NCI-H524 (cell line): ENCODE measurements at regions not wholly inside any gene's neighbourhood (a gene's known extent, or its start where the extent isn't known, plus 50 kb on each side); places are given as distances from the start of the nearest gene placed in this dataset.

Experiments
- DNase-seq, 2 experiments: peaks; one replicate each; lab custom pipeline; 2025; lab: John Stamatoyannopoulos, UW

DNA sequence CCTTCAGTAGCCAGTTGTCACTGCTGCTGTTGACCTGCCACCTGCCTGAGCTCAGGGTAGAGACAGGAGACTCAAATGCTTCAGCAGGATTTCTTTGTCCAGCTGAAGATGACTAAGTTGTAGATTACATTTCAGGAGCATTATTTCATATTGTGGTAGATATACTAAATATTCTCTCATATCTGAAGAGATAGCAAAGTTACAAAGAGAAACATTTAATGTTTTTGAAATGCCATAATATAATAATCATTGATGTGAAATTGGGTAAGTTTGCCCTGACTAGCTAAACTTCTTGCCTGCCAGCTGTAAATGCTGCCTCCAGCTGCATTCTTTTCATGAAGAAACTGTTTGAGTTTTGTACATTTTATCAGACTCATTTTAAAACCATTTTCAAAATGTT, 247.6 kb upstream of the CNKSR2 start:
- no peak for DNase-seq

DNA sequence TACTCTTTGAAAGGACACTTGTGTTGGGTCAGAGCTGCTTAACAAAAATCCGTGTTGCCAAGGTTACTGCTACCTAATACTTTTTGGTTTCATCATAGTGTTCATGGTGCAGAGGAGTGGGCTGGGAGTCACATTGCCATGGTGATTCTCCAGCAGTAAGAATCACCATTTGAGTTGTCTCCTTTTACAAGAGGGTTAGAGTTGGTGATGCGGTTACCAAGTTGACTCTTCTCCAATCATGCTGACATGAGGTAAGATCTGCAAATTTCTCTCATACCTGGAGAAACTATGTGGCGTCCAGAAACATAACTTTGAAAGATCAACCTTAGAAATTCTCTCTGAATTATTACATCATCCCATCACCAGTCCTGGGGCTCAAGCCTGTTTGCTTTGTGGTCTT, 242.9 kb upstream of the CNKSR2 start:
- no peak for DNase-seq

DNA sequence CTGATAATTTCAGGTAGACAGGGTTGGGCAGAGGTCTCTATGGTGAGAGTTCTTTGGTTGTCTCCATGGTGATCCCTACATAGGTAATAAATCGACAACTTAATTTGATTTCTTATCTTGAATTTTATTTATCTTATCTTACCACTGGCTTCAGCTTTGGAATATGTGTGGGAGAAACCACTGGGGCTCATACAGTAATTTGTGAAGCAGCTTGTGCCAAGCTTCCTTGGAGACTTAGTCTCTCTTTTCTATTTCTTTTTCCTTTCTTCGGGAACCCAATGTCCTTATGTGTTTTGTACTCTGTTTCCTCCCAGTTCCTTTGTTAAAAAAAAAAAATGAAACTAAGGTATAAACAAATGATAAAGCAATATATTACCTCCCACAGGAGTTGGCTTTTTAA, 242.4 kb upstream of the CNKSR2 start:
- no peak for DNase-seq

DNA sequence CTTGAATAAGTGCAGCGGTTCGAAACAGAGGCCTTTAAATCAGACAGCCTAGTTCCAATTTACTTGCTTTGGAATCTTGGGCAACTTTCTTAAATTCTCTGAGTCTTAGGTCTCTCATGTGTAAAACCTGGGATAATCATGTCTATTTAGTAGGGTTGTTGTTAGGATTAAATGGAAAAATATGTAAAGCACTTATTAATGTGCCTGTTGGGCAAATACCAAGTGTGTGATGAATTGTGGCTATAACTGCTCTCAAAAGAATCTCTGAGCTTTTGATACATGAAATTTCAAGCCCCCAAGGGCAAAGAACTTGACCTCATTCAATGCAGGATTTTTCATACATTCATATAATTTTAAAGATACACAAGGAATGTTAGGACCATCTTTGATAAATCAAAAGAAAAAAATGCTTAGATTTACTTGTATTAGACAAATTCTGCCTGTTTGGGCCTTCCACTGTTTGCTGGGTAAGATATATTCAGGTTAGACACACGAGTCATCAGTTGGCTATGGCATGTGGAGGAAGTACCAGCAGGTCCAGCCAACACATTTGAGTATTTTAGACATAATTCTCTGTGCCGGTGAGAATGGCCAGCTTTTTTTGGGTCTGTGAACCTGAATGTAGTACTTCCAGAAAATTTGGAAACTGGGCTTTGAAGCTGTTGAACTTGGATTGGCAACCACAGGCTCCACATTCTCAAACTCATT, 241.4 kb upstream of the CNKSR2 start:
- no peak for DNase-seq

DNA sequence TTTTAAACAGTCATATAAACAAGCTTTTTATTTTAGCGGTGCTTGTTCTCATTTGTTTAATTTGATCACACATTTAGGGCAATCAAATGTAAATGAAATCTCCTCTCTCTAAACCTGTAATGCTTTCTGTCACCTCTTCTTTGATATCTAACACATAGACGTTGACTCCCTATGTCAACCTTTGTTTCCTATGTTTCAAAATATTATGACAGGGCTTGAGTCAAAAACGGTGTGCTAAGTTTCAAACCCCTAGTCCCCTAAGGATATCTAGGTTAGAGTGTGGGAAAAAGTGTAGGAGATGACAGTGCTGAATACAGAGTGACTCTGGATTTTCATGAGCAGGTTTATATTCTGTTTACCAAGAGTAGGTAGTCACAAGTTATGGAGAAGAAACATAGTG, 224.0 kb upstream of the CNKSR2 start:
- no peak for DNase-seq

DNA sequence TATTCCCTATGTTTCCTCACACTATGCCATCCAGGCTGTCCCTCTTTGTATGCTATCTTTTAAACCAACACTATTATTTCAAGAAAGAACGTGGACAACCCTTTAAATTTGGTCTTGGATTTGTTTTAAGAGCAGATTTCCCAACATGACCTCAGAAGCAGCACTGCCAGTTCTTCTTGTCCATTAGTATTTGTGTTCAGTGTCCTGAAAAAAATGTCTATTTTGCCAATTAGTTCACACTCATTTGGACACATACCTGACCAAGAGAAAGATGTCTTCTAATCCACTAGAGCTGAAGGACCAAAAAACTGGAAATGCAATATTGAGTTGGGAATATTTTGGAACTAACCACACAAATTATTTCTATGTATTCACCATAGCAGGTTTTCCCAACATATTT, 223.2 kb upstream of the CNKSR2 start:
- DNase-seq, result no peak

DNA sequence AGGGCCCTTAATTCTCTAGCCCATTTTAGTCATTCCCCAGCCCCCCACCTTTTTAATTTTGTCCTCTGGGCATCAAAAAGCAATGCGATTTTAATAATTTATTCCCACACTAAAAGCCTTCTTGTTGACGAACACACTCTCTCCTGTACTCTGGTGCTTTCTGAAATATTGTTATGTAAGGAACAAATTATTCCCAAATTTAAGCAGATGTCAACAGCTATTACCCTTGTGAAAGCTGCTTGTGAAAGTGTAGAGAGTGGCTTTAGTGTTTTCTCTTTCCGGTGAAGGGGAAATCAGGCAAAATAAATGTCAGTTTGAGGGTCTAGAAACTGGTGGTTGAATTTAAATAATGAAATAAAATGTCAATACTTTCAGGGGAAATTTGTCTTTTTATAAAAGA, 221.2 kb upstream of the CNKSR2 start:
- no peak for DNase-seq

DNA sequence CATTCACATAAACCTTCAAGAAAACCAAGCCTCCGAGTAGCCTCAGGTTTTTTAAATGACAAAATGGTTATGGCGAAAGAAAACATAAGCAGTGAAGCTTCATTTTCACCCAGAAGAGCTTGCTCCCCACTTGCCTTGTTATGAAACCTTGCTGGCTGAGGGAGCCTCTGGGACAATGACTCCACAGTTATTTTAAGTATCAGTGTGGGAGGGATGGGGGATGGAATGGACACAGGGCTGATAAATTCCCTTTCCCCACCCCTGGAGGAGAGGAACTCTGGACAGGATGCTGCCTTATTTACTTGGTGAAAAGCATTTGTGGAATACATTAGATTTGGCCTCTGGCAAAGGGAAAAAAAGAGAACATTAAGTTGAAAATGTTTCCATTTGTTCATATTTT, 220.7 kb upstream of the CNKSR2 start:
- DNase-seq, result no peak

DNA sequence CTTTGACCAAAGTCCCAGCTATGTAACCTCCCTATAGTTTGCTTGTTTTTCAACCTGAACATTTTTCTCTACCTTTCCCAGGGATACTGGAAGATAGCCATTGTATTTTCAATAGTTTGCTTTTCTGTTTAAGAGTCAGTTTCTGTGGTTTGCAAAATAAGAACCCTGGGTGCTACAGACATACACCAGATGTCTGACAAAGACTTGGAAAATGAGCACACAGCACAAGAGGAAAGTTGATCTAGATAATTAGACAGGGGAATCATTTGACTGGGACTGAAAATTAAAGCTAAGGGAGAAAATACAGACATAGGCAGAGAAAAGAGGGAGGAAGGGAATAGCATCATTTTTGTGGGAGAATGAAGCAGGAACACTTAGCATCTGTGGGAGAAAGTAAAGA, 218.3 kb upstream of the CNKSR2 start:
- peak in 1 of 2 experiments; percentile 2 for DNase-seq

DNA sequence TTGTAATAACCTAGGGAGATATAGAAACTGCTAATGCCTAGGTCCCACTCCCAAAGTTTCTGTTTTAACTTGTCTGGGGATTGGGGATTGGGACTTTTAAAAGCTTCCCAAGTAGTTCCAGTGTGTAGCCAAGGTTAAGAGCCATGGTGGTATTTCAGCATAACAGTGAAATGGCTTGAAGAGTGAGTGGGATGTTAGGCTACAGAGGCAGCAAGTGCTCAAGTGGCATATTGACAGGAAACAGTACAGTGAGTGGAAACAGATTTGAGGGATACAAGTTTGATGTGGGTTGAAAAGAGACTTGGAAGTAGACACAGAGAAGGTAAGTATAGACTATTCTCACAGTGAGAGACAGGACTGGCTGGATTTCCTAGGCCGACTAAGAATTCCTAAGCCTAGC, 217.6 kb upstream of the CNKSR2 start:
- no peak for DNase-seq

DNA sequence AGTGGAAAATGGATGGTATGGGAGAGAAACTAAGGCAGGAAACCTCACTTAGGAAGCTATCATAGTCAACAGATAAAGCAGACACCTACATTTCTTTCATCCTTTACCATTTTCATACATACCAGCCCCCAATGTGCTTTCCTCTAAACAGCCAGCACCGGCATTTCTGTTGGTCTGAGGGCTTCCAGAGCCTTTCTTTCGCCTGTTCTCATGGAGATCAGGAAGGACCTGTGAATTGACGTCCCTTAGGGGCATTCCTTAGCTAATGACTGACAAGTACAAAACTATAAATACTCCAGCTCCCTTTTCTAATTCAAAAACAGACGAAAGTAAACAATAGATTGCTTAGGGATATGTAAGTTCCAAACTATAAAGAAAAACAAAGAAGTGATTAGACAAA, 215.5 kb upstream of the CNKSR2 start:
- DNase-seq, result no peak

DNA sequence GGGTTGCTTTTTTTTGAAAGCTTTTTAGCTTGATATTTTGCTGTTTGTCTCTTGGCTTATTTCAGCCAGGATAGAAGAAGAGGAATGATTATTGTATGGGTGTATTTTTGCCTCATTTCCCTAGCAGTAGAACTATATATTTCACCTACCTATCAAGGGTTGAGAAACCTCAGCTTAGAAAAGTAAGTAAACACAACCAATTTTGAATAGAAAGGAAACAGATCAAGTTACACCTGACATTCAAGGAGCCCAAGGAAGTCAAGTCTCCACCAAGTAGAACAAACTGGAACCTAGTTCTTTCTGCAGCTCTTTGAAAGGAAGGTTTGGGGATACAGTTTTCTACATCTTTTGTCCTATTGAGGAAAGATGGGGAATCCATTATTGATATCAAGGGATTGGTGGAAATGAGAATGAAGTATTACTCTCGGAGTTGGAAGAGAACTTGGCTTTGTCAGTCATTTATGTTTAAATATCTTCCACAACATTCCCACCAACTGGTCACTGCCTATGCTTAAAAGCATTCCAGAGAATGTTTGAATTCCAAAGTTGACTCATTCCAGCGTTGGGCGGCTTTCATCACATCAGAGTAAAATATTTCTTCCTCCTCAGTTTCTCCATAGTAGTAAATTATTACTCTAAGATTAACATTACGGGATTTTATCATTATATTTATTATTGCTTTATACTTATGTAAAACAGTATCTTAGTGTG, 207.8 kb upstream of the CNKSR2 start:
- DNase-seq, result no peak

DNA sequence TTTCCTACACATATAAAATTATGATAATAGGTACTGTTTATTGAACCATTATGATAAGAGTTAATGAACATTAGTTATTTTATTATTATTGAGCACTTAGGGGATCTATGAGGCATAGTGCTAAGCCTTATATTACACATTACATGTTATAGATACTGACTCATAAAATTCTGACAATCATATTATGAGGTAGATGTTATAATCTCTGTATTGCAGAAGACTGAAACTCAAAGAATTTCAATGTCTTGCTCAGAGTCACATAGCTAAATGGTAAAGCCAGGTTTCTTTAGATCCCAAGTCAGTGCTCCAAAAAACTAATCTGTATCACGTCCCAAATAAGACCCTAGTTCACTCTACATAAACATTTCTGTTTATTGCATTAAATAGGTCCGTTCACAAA, 207.2 kb upstream of the CNKSR2 start:
- DNase-seq, result no peak

DNA sequence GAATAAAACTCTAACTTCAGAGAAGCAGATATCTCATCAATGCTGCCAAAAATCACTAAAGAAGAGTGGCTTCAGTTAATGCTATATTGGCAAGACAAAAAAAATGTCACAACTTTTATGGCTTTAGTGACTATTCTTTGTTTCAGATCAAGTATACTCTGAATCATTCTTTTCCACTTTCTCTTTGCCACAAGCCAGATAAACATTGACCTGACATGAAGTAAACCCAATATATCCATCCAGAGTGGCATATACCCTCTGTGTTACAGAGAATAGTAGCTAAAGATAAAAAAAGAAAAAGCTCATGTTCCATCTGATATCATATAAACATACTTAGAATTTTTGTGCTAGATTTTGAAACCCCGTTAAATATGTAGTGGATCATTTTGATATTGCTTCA, 206.7 kb upstream of the CNKSR2 start:
- DNase-seq, result no peak

DNA sequence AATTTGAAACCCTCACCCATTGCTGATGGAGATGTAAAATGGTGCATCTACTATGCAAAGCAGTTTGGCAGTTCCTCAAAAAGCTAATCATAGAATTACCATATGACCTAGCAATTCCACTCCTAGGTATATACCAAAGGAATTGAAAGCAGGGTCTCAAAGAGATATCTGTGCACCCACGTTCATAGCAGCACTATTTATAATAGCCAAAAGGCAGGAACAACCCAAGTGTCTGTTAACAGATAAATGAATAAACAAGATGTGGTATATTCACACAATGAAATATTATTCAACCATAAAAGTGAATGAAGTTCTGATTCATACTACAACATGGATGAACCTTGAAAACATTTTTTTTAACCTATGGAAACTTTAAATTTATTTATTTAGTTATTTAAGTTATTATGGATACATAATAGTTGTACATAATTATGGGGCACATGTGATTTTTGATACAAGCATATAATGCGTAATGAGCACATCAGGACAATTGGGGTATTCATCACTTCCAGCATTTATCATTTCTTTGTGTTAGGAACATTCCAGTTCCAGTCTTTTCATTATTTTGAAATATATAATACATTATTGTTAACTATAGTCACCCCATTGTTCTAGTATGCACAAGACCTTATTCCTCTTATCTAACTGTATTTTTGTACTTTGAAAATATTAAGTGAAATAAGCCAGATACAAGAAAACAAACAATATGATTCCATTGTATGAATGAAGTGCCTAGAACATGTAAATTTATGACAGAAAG, 205.6 kb upstream of the CNKSR2 start:
- DNase-seq, result no peak

DNA sequence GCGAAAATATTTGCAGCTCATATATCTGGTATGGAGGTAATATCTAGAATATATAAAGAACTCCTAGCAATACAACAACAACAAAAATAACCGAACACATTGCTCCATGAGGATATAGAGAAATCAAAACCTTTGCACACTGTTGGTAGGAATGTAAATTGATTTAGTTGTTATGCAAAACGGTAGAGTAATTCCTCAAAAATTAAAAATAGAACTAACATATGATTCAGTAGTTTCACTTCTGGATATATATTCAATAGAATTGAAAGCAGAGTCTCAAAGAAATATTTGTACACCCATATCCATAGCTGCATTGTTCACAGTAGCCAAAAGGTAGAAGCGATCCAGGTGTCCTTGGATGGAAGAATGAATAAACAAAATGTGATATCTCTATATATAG, 203.0 kb upstream of the CNKSR2 start:
- no peak for DNase-seq

DNA sequence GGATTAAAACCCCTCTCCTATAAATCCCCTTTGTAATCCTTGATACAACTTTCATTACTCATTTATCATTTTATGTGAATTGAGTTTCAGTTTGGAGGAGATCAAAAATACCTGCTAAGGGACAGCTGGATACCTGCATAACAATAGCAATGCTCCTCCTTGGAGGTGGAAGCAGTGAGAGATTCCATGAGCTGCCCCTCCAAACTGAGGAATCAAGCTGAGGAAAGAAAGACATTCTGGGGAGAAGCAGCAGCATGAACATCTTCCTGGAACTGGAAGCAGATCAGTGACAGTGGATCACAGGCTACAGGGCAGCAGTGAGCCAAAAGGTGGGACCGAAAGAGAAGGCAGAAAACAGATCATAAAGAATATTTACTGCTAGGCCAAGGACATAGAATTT, 199.8 kb upstream of the CNKSR2 start:
- DNase-seq, result no peak

DNA sequence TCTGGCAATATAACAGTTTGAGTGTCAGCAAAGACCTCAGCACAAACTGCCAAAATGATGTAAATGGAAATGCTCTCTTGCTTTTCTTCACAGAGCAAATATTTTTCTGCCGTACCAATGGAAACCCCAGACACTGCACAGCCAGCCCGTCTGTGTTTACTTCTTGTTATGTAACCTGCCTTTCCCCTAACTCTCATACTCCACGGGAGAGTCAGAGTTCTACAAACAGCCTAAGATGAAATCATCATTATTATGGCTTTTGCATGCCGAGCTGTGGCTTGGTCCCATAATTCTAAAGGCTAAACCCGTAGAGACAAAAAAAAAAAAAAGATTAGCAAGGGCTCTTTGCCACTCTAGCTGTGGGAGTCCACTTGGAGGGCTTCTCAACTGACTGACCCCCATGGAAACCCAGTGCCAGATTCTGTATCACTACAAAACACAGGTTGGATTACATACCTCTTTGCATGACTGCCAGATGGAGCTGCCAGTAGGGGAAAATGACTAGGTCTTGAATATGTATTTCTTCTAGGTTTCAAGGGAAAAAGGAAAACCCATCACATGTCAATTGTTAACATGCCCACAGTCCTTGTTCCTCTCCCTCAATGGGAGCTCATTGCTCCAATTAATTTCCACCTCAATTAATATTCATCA, 197.2 kb upstream of the CNKSR2 start:
- DNase-seq, result peak; percentile 37 to 72

DNA sequence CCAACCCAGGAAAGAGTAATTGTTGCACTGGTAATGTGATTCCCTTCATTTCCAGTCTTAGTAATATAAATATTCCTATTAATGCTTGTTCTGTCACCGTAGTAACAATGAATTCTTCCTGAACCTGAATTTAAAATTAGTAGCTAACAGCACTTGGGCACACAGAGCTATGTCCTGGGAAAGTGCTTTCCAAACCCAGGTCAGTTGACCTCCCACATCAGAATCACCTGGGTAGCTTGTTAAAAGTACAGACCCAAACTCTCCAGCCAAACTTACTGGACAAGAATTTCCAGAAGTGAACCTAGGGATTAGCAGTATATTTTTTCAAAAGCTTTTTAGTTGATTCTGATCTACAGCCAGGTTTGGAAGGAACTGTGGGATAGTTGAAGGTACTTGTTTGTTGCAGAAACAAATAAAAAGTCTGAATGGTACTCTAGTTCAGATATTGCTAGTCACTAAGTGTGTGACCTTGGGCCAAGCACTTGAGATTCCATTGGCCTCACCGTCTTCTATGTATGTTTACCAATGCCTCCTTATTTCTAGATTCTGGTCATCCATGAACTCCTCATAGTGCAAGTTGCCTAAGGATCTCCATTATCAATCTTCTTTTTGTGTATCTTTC, 192.9 kb upstream of the CNKSR2 start:
- no peak for DNase-seq

DNA sequence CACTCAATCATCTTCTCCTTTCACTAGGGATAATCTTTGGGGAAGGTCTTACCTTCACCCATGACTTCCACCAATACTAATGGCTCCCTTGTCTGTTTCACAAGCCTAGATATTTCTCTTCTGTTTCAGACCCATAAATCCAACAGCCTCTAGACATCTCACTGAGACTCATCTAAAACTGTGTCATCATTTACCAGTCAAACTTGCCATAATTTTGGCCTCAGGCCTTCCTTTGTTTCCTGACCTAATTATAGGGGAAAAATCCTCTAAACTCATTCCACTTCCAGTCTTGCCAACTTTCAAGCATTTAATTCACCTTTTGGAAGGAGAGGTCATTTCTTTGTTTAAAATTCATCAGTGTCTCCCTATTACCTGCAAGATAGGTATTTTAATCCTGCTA, 181.0 kb upstream of the CNKSR2 start:
- DNase-seq, result no peak

DNA sequence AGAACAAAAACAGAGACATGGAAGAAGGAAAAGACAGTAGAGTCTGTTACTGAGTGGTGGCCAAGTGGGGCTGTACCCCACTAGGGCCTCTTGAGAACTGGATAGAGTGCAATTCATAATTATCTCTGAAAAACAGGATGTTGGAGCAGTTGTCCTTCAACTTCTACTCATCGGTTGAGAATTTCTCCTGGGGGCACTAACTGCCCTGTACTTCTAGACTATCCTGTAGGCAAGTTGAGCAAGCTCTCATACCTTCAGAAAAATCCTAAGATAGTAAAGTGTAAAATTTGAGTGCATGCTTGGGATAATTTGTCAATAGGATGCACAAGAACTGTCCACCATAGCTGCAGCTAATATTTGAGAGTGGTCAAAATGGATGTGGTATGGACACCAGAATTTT, 179.7 kb upstream of the CNKSR2 start:
- DNase-seq, result no peak

DNA sequence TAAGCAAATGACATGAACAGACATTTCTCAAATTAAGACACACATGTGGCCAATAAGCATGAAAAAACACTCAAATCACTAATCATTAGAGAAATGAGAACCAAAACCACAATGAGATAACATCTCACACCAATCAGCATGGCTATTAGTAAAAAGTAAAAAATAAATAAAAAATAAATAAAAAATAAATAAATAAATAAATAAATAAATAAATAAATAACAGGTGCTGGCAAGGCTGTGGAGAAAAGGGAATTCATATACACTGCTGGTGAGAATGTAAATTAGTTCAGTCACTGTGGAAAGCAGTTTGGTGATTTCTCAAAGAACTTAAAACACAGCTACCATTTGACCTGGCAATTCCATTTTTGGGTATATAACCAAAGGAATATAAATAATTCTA, 167.1 kb upstream of the CNKSR2 start:
- DNase-seq, result no peak
